Loucy (cell line): ENCODE measurements at regions not wholly inside any gene's neighbourhood (a gene's known extent, or its start where the extent isn't known, plus 50 kb on each side); places are given as distances from the start of the nearest gene placed in this dataset.

Source experiments
- H2AFZ ChIP-seq: fragments of 200-600 bp; sonication (generic); 2 replicates; pipeline ENCODE4 v1.6.0; 2016; ENCODE audit warnings: antibody characterized with exemption, mild to moderate bottlenecking, low read length, moderate library complexity
- H3F3A ChIP-seq: fragments of 200-600 bp; 2 replicates; pipeline ENCODE4 v1.6.0; 2016; ENCODE audit warnings: antibody characterized with exemption, low read depth, mild to moderate bottlenecking
- H3K27me3 ChIP-seq: fragments of 200-600 bp; sonication (generic); 2 replicates; pipeline ENCODE4 v1.6.1; 2014; ENCODE audit warnings: low read length, mild to moderate bottlenecking; ENCODE audit not compliant: insufficient read depth, poor library complexity, severe bottlenecking
- H3K36me3 ChIP-seq: fragments of 200-600 bp; sonication (generic); 2 replicates; pipeline ENCODE4 v1.6.1; 2016; ENCODE audit warnings: low read length; ENCODE audit not compliant: insufficient read depth
- H3K4me1 ChIP-seq: fragments of 200-600 bp; sonication (generic); 2 replicates; pipeline ENCODE4 v1.5.1; 2014; ENCODE audit warnings: low read length, mild to moderate bottlenecking; ENCODE audit not compliant: insufficient read depth, poor library complexity, severe bottlenecking
- H3K4me2 ChIP-seq: fragments of 200-600 bp; sonication (generic); 2 replicates; pipeline ENCODE4 v1.6.0; 2014; ENCODE audit warnings: antibody characterized with exemption, low read length, low read depth, mild to moderate bottlenecking; ENCODE audit not compliant: poor library complexity, severe bottlenecking
- H3K4me3 ChIP-seq: fragments of 200-600 bp; sonication (generic); 2 replicates; pipeline ENCODE4 v1.5.1; 2014; ENCODE audit warnings: low read length, mild to moderate bottlenecking, mixed read lengths; ENCODE audit not compliant: poor library complexity, severe bottlenecking
- H3K79me2 ChIP-seq: fragments of 200-600 bp; sonication (generic); 2 replicates; pipeline ENCODE4 v1.6.1; 2014; ENCODE audit warnings: low read length; ENCODE audit not compliant: insufficient read depth
- H3K9ac ChIP-seq: fragments of 200-600 bp; sonication (generic); 2 replicates; pipeline ENCODE4 v1.6.0; 2014; ENCODE audit warnings: mild to moderate bottlenecking, low read depth, low read length, moderate library complexity; ENCODE audit not compliant: poor library complexity, severe bottlenecking
- H3K9me2 ChIP-seq: fragments of 200-600 bp; sonication (generic); replicated peaks from 2 replicates; pipeline ENCODE4 v1.6.1; 2016; ENCODE audit warnings: low read depth, low read length, mixed read lengths
- H3K9me3 ChIP-seq: fragments of 200-600 bp; sonication (generic); 2 replicates; pipeline ENCODE4 v1.6.1; 2014; ENCODE audit warnings: mild to moderate bottlenecking, antibody characterized with exemption, low read length, low read depth; ENCODE audit not compliant: insufficient read depth
- H4K20me1 ChIP-seq: fragments of 200-600 bp; sonication (generic); 2 replicates; pipeline ENCODE4 v1.6.0; 2014; ENCODE audit warnings: antibody characterized with exemption, low read length, mild to moderate bottlenecking; ENCODE audit not compliant: insufficient read depth, poor library complexity, severe bottlenecking
- EZH2phosphoT487 ChIP-seq: fragments of 200-600 bp; IDR thresholded peaks from 2 replicates; pipeline ENCODE4 v1.6.1; 2018; ENCODE audit warnings: antibody characterized with exemption, mild to moderate bottlenecking, moderate library complexity, borderline replicate concordance
- TF ChIP-seq, protein P1 (sequence below): fragments of 200-600 bp; sonication (generic); conservative IDR thresholded peaks from 2 replicates; pipeline ENCODE4 v1.5.1; 2014; ENCODE audit warnings: mild to moderate bottlenecking, antibody characterized with exemption, low read length

DNA sequence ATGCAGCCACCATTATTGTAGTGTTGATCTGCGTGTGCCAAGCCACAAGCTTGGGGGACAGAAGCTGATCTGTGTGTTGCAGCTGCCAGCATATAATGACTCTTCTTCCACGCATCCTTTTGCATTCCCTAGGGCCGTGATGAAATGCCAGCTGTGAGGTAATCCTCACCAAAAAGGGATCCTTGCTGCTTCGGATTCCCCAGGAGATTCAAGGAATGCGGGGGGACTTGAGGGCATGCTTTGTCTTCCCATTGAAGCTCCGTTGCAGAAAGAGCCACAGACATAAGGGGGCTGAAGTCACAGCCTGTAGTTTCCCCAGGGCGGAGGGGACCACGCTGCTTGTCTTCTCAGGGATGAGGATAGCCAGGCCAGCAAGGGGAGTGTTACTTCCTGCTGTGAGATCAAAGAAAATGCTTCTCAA is 281.6 kb upstream of the FMN2 start:
- Histone ChIP-seq H4K20me1 (no peaks in the 10 kb centered on the region), H3K9me3 (no peaks in the 10 kb centered on the region), H3K4me2 (no peak overlapping the region), H3K4me3 (no peak overlapping the region), H3K9ac (no peak overlapping the region), H3K36me3 (no peaks in the 10 kb centered on the region), H3F3A (no peaks in the 10 kb centered on the region), H3K79me2 (no peaks in the 10 kb centered on the region), H3K4me1 (no peaks in the 10 kb centered on the region), H2AFZ (no peak overlapping the region), H3K9me2 (no peaks in the 10 kb centered on the region), H3K27me3 (no peaks in the 10 kb centered on the region)
- TF ChIP-seq, protein P1, sequence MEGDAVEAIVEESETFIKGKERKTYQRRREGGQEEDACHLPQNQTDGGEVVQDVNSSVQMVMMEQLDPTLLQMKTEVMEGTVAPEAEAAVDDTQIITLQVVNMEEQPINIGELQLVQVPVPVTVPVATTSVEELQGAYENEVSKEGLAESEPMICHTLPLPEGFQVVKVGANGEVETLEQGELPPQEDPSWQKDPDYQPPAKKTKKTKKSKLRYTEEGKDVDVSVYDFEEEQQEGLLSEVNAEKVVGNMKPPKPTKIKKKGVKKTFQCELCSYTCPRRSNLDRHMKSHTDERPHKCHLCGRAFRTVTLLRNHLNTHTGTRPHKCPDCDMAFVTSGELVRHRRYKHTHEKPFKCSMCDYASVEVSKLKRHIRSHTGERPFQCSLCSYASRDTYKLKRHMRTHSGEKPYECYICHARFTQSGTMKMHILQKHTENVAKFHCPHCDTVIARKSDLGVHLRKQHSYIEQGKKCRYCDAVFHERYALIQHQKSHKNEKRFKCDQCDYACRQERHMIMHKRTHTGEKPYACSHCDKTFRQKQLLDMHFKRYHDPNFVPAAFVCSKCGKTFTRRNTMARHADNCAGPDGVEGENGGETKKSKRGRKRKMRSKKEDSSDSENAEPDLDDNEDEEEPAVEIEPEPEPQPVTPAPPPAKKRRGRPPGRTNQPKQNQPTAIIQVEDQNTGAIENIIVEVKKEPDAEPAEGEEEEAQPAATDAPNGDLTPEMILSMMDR = no peak
- TF ChIP-seq EZH2phosphoT487 = no peak

DNA sequence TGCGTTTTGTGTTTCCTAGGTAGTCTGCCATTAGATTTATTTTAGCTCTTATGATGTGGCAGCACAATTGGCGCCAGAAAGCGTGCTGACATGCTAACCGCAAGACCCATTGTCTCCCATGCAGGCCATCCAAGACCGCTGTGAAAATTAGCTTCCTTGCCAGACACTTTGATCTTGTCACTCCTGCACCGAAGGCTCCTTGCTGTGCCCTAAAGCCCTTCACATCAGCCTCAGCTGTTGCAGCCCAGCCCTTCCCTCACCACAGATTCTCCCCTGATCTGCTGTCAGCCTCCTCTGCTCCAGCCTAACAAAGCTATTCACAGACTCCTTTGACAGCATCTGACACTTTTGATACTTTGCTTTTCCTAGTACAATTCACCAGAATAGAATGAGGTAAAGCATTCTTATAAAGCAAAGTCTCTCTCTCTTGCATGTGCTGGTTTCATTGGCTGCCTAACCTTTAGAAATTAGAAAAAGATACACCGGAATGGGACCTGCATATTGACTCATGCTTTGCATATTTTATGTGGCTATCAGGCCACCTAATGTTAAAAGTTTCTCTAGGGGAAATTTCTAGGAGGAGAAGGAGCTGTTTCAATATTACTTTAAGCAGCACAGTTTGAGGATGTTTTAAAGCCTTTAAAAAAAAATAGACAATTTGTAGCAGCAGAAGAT is 280.3 kb upstream of the FMN2 start:
- Histone ChIP-seq H3K9ac (no peak overlapping the region), H3K4me1 (no peaks in the 10 kb centered on the region)

DNA sequence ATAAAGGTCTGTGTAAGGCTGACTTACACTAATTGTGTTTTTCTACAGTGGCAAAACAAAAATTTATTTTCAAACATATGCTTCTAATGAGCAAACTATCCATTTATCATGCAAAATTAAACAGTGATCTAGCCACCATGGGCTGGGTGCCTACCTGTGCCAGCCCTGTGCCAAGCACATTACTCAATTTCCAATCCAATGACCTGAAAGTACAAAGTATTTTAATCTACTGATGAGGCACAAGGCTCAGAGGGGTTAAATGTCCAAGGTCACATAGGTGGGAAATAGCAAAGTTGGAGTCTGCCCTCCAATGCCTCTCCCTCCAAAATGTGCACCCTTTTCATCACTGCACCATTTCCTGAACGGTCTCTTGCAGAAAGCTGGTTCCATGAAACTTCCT is 279.1 kb upstream of the FMN2 start:
- Histone ChIP-seq H3K4me2 (no peak overlapping the region), H4K20me1 (no peaks in the 10 kb centered on the region), H2AFZ (no peak overlapping the region), H3K9me3 (no peaks in the 10 kb centered on the region), H3K79me2 (no peaks in the 10 kb centered on the region), H3K36me3 (no peaks in the 10 kb centered on the region), H3K4me1 (no peaks in the 10 kb centered on the region), H3K4me3 (no peak overlapping the region), H3K9ac (no peak overlapping the region), H3K9me2 (no peaks in the 10 kb centered on the region), H3F3A (no peaks in the 10 kb centered on the region), H3K27me3 (no peaks in the 10 kb centered on the region)
- TF ChIP-seq EZH2phosphoT487 = no peak
- TF ChIP-seq, protein P1 = no peak

More for the DNA sequence above, 280.3 kb upstream of the FMN2 start:
- H3F3A ChIP-seq = no peaks in the 10 kb centered on the region
- no peaks in the 10 kb centered on the region for H3K36me3 ChIP-seq
- H3K9me2 ChIP-seq = no peaks in the 10 kb centered on the region
- H4K20me1 ChIP-seq = no peaks in the 10 kb centered on the region
- H3K9me3 ChIP-seq = no peaks in the 10 kb centered on the region
- no peak overlapping the region for H3K4me2 ChIP-seq
- H3K4me3 ChIP-seq = no peak overlapping the region
- H3K79me2 ChIP-seq = no peaks in the 10 kb centered on the region
- no peaks in the 10 kb centered on the region for H3K27me3 ChIP-seq
- H2AFZ ChIP-seq = no peak overlapping the region
- no peak for TF ChIP-seq EZH2phosphoT487
- TF ChIP-seq, protein P1 = no peak
